ENCODE measurements at regions not wholly inside any gene's neighbourhood (a gene's known extent, or its start where the extent isn't known, plus 50 kb on each side); places are given as distances from the start of the nearest gene placed in this dataset.

GRCh38 chr10:131745591-131745990 lies 155.2 kb upstream of the PPP2R2D start:
- DNase-seq: no peak

- DNase-seq: no peak
Observed at GRCh38 chr10:131746241-131746711, 154.5 kb upstream of the PPP2R2D start.

GRCh38 chr10:131746785-131747184 lies 154.0 kb upstream of the PPP2R2D start:
- DNase-seq: no peak

DNA sequence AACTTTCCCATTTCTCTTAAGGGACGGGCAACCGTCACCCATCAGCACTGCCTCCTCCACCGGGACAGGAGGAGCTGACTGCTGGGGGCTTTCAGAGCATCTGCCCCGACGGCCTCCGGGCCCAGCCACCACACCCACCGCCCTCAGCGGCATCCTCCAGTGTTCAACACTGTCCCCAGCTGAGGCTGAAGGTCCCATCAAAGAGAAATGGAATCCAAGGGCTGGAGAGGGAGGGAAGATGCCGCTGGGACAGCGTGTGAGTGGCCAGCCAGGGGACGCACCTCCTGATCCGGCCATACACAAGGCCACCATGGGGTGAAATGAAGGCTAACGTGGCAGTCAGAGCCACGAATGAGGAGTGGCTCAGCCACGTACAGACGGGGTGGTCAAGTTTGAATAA lies 153.6 kb upstream of the PPP2R2D start:
- DNase-seq: no peak

GRCh38 chr10:131747791-131748190 lies 153.0 kb upstream of the PPP2R2D start:
- no peak for DNase-seq

GRCh38 chr10:131748191-131748590 lies 152.6 kb upstream of the PPP2R2D start:
- DNase-seq: no peak

DNA sequence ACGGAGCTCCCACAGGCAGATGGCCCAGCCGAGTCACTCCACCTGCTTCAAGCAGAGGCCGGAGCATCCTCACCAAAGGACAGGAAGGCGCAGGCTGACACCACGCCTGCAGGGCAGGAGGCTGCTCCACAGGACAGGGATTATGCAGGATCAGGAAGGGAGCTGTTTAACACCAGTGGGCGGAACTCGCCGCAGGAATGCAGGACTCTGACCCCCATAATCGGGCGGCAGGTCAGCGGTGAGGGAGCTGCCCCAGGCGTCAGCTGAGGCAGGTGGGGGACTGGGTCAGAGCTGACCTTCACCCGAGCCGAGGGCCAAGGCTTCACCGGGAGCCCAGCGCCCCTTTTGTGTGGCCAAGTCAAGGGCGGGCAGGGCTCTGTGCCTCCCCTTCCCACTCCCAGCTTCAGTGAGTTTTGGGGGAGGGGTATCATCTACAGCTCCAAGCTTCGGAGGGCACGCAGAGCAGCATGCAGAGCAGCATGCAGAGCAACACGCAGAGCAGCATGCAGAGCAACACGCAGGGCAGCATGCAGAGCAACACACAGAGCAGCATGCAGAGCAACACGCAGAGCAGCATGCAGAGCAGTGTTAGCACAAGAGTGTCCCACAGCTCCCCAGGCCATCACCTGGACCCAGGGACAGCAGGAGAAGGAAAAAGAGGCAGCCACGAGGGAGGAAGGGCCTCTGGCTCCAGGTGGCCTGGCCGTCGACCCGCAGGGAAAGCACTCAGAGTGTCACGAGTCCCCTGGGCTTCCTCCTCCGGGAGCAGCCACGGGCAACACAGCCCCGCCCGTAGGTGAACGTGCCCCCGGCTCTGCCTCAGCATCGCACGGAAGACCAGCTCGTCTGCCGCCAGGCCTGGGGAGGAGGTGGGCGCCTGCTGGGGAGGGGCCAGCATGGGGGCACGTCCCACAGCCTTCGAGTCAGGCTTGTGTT lies 151.7 kb upstream of the PPP2R2D start:
- no peak for DNase-seq

- DNase-seq: no peak
Observed at GRCh38 chr10:131749767-131750142, 151.1 kb upstream of the PPP2R2D start.

GRCh38 chr10:131750171-131750895 lies 150.5 kb upstream of the PPP2R2D start:
- DNase-seq: no peak

DNA sequence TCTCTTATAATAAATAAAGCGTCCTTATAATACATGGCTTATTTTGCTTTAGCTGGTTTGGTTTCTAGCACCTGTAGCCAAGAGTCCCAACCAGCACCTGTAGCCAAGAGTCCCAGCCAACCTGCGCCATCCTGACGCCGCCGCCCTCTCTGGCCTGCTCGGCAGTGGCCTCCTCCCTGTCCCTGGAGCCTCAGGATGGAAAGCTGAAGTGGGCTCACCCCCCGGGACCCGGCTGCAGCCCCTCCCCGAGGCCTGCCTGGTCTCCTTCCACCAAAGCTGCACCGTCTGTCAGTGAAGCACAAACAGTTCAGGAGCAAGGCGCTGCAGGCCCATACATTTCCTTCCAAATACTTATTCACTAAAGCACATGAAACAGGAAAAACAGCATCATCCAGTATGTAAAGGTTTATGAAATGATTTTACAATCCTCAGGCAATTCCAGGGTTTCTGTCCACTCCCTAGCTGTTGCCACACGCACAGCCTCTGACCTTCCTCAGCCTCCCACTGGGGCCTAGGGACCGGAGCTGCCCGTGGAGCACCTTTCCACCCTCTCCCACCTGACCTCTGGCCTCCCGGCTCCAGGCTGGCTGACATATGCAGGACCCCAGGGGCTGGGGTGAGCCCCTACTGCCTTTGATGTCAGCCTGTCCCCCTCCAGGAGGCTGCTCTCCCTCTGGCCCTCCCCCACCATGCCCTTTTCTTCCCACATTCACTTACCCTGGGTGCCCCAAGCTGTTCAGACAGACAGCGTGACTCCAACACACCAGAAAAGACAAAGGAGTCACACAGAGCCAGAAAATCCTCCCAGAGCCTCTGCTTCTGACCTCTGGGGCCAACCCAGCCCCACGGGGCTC lies 149.6 kb upstream of the PPP2R2D start:
- DNase-seq: no peak

DNA sequence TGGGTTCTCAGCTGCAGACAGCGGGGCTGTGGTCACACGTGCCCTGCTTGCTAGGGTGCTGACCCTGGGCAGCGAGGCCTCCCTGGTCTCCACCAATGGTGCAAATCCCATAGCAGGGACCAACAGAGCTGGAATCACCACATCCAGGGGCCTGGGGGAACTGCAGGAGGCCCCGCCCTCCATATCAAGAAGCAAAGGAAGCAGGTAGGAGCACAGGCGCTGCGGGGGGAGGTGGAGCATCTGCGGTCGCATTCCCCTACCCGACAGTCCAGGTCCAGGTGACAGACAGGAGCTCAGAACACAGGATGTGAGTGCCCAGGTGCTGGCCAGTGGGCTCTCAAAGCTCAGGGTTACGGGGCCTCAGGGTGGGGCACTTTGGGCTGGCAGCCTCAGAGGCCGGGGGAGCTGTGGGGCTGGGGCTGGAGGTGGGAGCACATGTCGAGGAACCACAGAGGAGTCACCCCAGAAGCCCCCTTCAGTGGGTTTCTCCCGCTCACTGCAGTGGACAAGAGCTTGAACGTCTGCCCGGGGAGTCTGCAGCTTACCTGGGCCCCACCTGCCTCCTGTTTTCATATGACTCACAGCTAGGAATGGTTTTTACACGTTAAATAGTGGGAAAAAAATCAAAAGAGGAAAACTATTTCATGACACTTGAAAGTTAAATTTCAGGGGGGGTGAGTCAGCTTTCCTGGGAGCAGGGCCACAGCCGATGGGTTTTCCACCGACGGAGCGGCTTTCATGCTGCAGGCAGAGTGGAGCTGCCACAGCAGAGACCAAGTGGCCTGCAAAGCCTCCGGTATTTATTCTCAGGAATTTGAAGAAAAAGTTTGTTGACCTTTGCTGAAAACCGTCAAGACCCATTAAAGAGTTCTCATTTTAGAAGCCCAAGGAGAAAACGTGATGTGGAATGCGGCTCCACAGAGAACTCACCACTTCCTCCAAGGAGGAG lies 148.7 kb upstream of the PPP2R2D start:
- no peak for DNase-seq

GRCh38 chr10:131753336-131753735 lies 147.5 kb upstream of the PPP2R2D start:
- DNase-seq: no peak

DNA sequence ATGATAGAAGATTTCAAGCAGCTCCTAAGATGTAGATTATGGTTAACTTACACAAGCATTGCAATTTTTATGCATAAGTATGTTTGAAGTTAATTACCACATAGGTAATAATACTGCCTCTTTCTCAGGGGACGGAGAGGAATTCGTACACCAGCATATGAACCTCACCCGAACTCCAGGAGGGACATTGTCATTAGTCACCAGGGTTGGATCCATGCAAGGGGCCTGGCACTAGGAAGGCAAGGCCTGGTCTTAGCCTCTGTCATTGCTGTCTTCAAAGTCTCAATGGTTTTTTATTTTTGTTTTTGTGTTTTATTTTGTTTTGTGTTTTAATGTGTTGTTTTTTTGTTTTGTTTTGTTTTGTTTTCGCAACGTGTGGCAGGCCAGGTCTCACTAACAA lies 145.6 kb upstream of the PPP2R2D start:
- no peak for DNase-seq

- no peak for DNase-seq
Observed at GRCh38 chr10:131757285-131758058, 143.3 kb upstream of the PPP2R2D start.

- no peak for DNase-seq
Observed at GRCh38 chr10:131758062-131758938, 142.5 kb upstream of the PPP2R2D start.

DNA sequence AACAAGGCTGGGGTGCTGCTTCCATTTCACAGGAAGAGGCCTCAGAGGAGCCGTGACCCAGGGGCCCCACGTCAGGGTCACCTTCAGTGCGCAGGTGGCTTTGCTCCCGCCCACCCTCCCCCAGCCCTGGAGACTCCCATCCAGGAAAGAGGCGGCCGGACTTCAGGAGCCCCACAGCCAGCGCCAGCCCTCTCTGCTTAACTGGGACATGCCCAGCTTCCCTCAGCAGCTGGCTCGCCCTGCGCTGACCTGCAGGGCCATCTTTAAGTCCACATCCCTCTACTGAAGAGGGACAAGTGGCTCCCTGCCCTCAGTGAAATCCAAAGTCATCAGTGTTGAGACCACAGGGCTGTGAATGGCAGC lies 141.9 kb upstream of the PPP2R2D start:
- no peak for DNase-seq

DNA sequence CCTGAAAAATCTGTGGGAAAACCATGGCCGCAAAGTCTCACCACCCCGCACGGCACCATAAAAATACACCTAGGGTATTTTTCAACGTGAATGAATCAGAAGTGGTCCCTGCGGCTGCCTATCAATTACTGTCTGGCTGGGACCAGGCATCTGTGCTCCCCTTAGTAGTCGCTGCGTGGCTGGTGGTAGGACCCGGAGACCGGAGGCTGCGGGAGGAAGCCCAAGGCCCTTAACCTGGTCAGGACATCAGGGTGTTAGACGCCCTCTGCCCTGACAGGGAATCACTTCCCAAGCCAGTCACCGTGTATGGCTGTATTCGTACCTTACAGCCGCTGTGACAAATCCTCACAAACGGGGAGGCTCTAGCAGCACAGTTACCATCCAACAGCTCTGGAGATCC lies 141.5 kb upstream of the PPP2R2D start:
- DNase-seq: no peak

DNA sequence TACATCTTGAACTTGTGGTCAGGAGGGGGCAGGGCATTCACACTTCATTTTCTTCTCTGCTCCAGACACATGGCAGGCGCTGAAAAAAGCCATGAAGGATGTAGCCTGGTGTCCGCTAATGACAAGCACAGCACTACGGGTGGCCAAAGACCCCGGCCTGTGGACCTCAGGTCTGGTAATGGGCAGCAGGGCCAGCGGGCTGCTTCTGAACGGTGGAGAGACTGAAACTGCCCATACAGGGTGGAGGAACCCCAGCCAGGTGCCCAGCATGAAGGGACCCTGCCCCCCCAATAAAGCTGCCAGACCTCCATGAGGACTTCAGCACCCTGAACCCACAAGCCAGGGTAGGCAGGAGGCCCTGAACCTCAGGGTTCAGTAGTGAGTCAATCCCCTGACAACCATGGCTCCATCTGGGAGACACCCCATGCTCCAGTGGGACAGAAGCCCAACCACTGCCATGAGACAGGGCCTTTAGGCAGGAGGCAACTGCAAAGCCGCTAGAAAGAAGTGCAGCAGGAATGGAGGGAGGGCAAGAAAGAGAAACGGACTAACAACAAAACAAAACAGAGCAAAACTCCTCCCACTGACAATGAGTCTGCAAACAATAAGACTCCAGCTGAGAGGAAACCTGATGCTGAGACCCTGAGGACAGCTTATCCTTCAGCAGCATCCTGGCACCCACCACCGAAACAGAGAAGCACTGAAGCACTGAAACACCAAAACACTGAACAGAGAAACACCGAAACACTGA lies 140.2 kb upstream of the PPP2R2D start:
- no peak for DNase-seq
